Vagina (tissue), 2 donors: ENCODE measurements at regions not wholly inside any gene's neighbourhood (a gene's known extent, or its start where the extent isn't known, plus 50 kb on each side); places are given as distances from the start of the nearest gene placed in this dataset.

ENCODE experiments used
- POLR2A ChIP-seq, 2 donors: fragments of 450-650 bp; IDR thresholded peaks; one replicate each; pipeline ENCODE4 v1.6.1; 2017; ENCODE audit warnings: antibody characterized with exemption in 2 of 2, mild to moderate bottlenecking in 2 of 2, moderate library complexity in 2 of 2
- POLR2AphosphoS5 ChIP-seq, 2 donors: sonication (generic); formaldehyde crosslinking; IDR thresholded peaks; one replicate each; pipeline ENCODE4 v1.9.0; 2017; ENCODE audit warnings: antibody characterized with exemption in 2 of 2, mild to moderate bottlenecking in 2 of 2, low read depth in 1 of 2; ENCODE audit not compliant: insufficient read depth in 1 of 2
- TF ChIP-seq, protein P1 (sequence below), 3 experiments: fragments of 450-650 bp in 2 of 3; fragments of 200-600 bp in 1 of 3; sonication (generic) in 1 of 3; IDR thresholded peaks; one replicate each; pipeline ENCODE4 v1.5.1; 2017 to 2019; ENCODE audit warnings: antibody characterized with exemption in 3 of 3, mild to moderate bottlenecking in 2 of 3, moderate library complexity in 2 of 3

DNA sequence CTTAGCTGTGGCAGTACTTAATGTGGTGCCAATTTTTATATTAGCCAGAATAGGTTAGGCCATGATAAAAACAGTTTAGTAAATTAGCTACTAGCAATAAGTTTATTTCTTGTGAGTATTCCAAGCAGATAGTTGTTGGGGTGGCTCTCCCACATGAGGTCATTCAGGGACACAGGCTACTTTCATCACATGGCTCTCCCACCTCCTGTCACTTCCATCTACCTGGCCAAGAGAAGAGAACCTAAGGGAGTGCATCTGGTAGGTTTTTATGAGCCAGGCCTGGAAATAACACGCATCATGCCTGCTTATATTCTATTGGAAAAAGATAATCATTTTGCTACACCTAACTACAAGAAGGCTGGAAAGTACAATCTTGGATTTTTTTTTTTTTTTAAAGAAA, 161.4 kb upstream of the CCNH start:
- TF ChIP-seq, protein P1, sequence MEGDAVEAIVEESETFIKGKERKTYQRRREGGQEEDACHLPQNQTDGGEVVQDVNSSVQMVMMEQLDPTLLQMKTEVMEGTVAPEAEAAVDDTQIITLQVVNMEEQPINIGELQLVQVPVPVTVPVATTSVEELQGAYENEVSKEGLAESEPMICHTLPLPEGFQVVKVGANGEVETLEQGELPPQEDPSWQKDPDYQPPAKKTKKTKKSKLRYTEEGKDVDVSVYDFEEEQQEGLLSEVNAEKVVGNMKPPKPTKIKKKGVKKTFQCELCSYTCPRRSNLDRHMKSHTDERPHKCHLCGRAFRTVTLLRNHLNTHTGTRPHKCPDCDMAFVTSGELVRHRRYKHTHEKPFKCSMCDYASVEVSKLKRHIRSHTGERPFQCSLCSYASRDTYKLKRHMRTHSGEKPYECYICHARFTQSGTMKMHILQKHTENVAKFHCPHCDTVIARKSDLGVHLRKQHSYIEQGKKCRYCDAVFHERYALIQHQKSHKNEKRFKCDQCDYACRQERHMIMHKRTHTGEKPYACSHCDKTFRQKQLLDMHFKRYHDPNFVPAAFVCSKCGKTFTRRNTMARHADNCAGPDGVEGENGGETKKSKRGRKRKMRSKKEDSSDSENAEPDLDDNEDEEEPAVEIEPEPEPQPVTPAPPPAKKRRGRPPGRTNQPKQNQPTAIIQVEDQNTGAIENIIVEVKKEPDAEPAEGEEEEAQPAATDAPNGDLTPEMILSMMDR (IDR thresholded peaks at IDR 0.05): no peak
- no peak for TF ChIP-seq POLR2A (IDR thresholded peaks at IDR 0.05)
- no peak for TF ChIP-seq POLR2AphosphoS5 (IDR thresholded peaks at IDR 0.05; ENCODE audit: insufficient read depth in 1 of 2, low read depth in 1 of 2)
